ENCODE measurements at regions not wholly inside any gene's neighbourhood (a gene's known extent, or its start where the extent isn't known, plus 50 kb on each side); places are given as distances from the start of the nearest gene placed in this dataset.

GRCh38 chr21:35428001-35428320, 378.9 kb upstream of the RUNX1 start:
- TF ChIP-seq, protein P1, sequence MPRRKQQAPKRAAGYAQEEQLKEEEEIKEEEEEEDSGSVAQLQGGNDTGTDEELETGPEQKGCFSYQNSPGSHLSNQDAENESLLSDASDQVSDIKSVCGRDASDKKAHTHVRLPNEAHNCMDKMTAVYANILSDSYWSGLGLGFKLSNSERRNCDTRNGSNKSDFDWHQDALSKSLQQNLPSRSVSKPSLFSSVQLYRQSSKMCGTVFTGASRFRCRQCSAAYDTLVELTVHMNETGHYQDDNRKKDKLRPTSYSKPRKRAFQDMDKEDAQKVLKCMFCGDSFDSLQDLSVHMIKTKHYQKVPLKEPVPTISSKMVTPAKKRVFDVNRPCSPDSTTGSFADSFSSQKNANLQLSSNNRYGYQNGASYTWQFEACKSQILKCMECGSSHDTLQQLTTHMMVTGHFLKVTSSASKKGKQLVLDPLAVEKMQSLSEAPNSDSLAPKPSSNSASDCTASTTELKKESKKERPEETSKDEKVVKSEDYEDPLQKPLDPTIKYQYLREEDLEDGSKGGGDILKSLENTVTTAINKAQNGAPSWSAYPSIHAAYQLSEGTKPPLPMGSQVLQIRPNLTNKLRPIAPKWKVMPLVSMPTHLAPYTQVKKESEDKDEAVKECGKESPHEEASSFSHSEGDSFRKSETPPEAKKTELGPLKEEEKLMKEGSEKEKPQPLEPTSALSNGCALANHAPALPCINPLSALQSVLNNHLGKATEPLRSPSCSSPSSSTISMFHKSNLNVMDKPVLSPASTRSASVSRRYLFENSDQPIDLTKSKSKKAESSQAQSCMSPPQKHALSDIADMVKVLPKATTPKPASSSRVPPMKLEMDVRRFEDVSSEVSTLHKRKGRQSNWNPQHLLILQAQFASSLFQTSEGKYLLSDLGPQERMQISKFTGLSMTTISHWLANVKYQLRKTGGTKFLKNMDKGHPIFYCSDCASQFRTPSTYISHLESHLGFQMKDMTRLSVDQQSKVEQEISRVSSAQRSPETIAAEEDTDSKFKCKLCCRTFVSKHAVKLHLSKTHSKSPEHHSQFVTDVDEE (CRISPR knock-in tag; IDR thresholded peaks at IDR 0.05): no peak
- TF ChIP-seq ISL1 (CRISPR knock-in tag; IDR thresholded peaks at IDR 0.05) (no peak), ZFP3 (CRISPR knock-in tag; IDR thresholded peaks at IDR 0.05) (no peak)
- ATAC-seq: peak; percentile 63

- no peak; the same call in 2 of the 3 replicates for ATAC-seq
- TF ChIP-seq ZFP30 (CRISPR knock-in tag; IDR thresholded peaks at IDR 0.05) (no peak), PATZ1 (CRISPR knock-in tag; IDR thresholded peaks at IDR 0.05; ENCODE audit: borderline replicate concordance) (no peak), TCF4 (CRISPR knock-in tag; IDR thresholded peaks at IDR 0.05; ENCODE audit: borderline replicate concordance) (no peak), GLIS3 (CRISPR knock-in tag; IDR thresholded peaks at IDR 0.05) (no peak), ZFP3 (CRISPR knock-in tag; IDR thresholded peaks at IDR 0.05) (no peak), ESRRG (CRISPR knock-in tag; IDR thresholded peaks at IDR 0.05) (no peak), ZC3H10 (CRISPR knock-in tag; IDR thresholded peaks at IDR 0.05) (no peak), CSRNP3 (CRISPR knock-in tag; IDR thresholded peaks at IDR 0.05) (no peak), ARNTL (CRISPR knock-in tag; IDR thresholded peaks at IDR 0.05; ENCODE audit: borderline replicate concordance, low read depth) (no peak), OSR1 (CRISPR knock-in tag; IDR thresholded peaks at IDR 0.05) (no peak), RARB (CRISPR knock-in tag; IDR thresholded peaks at IDR 0.05) (no peak), SNAI2 (CRISPR knock-in tag; IDR thresholded peaks at IDR 0.05) (no peak), ZNF70 (CRISPR knock-in tag; IDR thresholded peaks at IDR 0.05) (no peak), CSDC2 (CRISPR knock-in tag; IDR thresholded peaks at IDR 0.05) (no peak), ZNF8 (CRISPR knock-in tag; IDR thresholded peaks at IDR 0.05) (no peak), TOX (CRISPR knock-in tag; IDR thresholded peaks at IDR 0.05; ENCODE audit: borderline replicate concordance) (no peak)
Observed at GRCh38 chr21:35427320-35428000, 378.4 kb upstream of the RUNX1 start.

- no peak for ATAC-seq
- TF ChIP-seq CREB5 (CRISPR knock-in tag; IDR thresholded peaks at IDR 0.05; ENCODE audit: low read depth): no peak
- no peak for TF ChIP-seq ZNF565 (CRISPR knock-in tag; conservative IDR thresholded peaks at IDR 0.05; ENCODE audit: low read depth)
- TF ChIP-seq CSRNP3 (CRISPR knock-in tag; IDR thresholded peaks at IDR 0.05): no peak
- no peak for TF ChIP-seq SNAI2 (CRISPR knock-in tag; IDR thresholded peaks at IDR 0.05)
- TF ChIP-seq BACH2 (CRISPR knock-in tag; IDR thresholded peaks at IDR 0.05; ENCODE audit: borderline replicate concordance): no peak
- TF ChIP-seq RARB (CRISPR knock-in tag; IDR thresholded peaks at IDR 0.05): no peak
- TF ChIP-seq PPARA (CRISPR knock-in tag; IDR thresholded peaks at IDR 0.05; ENCODE audit: borderline replicate concordance): no peak
- TF ChIP-seq PATZ1 (CRISPR knock-in tag; IDR thresholded peaks at IDR 0.05; ENCODE audit: borderline replicate concordance): no peak
- TF ChIP-seq TCF4 (CRISPR knock-in tag; IDR thresholded peaks at IDR 0.05; ENCODE audit: borderline replicate concordance): no peak
- no peak for TF ChIP-seq OSR1 (CRISPR knock-in tag; IDR thresholded peaks at IDR 0.05)
- no peak for TF ChIP-seq POU6F1 (CRISPR knock-in tag; IDR thresholded peaks at IDR 0.05; ENCODE audit: borderline replicate concordance, low read depth)
Observed at GRCh38 chr21:35426897-35427296, 377.8 kb upstream of the RUNX1 start.

Measured in SK-N-SH treated with all-trans-retinoic acid at 6 μM for 48 hours (cell line).